Thyroid gland (tissue), 4 donors: ENCODE measurements at regions not wholly inside any gene's neighbourhood (a gene's known extent, or its start where the extent isn't known, plus 50 kb on each side); places are given as distances from the start of the nearest gene placed in this dataset.

Experiments used
- POLR2A ChIP-seq, 2 donors: fragments of 450-650 bp; IDR thresholded peaks; one replicate each; pipeline ENCODE4 v1.6.1; 2017; ENCODE audit warnings: antibody characterized with exemption in 2 of 2, mild to moderate bottlenecking in 2 of 2, moderate library complexity in 1 of 2
- TF ChIP-seq, protein P1 (sequence below), 6 experiments: fragments of 200-600 bp in 3 of 6; fragments of 450-650 bp in 3 of 6; sonication (generic) in 3 of 6; IDR thresholded peaks; one replicate each; pipeline ENCODE4 v1.5.1; 2016 to 2019; ENCODE audit warnings: antibody characterized with exemption in 6 of 6, mild to moderate bottlenecking in 2 of 6, inconsistent platforms in 1 of 6, moderate library complexity in 1 of 6

DNA sequence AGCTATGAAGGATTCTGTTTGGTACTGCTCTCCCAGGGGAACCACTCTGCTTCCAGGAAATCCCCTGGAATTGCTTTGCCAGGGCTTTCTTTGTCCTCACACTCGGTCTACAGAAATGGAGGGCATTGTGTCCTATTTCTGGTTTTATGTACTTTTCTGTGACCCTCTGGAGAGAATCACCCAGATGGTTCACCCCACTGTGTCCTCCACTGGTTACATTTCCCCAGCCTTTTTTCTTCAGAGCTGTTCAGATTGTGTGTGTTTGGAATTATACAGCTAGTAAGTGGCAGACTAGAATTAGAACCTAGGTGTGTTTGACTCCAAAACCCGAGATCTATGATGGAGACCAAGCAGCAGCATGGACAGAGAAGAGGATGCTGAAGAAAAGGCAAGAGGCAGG, 80.8 kb downstream of the CD164 start:
- TF ChIP-seq, protein P1, sequence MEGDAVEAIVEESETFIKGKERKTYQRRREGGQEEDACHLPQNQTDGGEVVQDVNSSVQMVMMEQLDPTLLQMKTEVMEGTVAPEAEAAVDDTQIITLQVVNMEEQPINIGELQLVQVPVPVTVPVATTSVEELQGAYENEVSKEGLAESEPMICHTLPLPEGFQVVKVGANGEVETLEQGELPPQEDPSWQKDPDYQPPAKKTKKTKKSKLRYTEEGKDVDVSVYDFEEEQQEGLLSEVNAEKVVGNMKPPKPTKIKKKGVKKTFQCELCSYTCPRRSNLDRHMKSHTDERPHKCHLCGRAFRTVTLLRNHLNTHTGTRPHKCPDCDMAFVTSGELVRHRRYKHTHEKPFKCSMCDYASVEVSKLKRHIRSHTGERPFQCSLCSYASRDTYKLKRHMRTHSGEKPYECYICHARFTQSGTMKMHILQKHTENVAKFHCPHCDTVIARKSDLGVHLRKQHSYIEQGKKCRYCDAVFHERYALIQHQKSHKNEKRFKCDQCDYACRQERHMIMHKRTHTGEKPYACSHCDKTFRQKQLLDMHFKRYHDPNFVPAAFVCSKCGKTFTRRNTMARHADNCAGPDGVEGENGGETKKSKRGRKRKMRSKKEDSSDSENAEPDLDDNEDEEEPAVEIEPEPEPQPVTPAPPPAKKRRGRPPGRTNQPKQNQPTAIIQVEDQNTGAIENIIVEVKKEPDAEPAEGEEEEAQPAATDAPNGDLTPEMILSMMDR (IDR thresholded peaks at IDR 0.05) = no peak
- no peak for TF ChIP-seq POLR2A (IDR thresholded peaks at IDR 0.05)
